ENCODE measurements at regions not wholly inside any gene's neighbourhood (a gene's known extent, or its start where the extent isn't known, plus 50 kb on each side); places are given as distances from the start of the nearest gene placed in this dataset.

GRCh38 chr3:165347526-165347925 lies 151.3 kb upstream of the SLITRK3 start:
- TF ChIP-seq CTCF (conservative IDR thresholded peaks at IDR 0.05; ENCODE audit: low read depth, low read length) (no peak), RCOR1 (IDR thresholded peaks at IDR 0.05; ENCODE audit: insufficient replicate concordance, low read length) (no peak), POLR2A (IDR thresholded peaks at IDR 0.05; ENCODE audit: low read depth, low read length) (no peak), RFX5 (IDR thresholded peaks at IDR 0.05; ENCODE audit: low read depth, low read length) (no peak), MAFK (IDR thresholded peaks at IDR 0.05; ENCODE audit: low read depth, low read length) (no peak), BHLHE40 (IDR thresholded peaks at IDR 0.05; ENCODE audit: low read depth, low read length) (no peak), NFE2L2 (IDR thresholded peaks at IDR 0.05; ENCODE audit: low read depth, low read length) (no peak), FOS (IDR thresholded peaks at IDR 0.05; ENCODE audit: low read depth, low read length) (no peak), SMC3 (IDR thresholded peaks at IDR 0.05; ENCODE audit: low read depth, low read length) (no peak), CEBPB (IDR thresholded peaks at IDR 0.05; ENCODE audit: low read depth, low read length) (no peak)
- TF ChIP-seq, protein P1, sequence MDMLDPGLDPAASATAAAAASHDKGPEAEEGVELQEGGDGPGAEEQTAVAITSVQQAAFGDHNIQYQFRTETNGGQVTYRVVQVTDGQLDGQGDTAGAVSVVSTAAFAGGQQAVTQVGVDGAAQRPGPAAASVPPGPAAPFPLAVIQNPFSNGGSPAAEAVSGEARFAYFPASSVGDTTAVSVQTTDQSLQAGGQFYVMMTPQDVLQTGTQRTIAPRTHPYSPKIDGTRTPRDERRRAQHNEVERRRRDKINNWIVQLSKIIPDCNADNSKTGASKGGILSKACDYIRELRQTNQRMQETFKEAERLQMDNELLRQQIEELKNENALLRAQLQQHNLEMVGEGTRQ (IDR thresholded peaks at IDR 0.05; ENCODE audit: low read depth, low read length): no peak
- TF ChIP-seq, protein P2, sequence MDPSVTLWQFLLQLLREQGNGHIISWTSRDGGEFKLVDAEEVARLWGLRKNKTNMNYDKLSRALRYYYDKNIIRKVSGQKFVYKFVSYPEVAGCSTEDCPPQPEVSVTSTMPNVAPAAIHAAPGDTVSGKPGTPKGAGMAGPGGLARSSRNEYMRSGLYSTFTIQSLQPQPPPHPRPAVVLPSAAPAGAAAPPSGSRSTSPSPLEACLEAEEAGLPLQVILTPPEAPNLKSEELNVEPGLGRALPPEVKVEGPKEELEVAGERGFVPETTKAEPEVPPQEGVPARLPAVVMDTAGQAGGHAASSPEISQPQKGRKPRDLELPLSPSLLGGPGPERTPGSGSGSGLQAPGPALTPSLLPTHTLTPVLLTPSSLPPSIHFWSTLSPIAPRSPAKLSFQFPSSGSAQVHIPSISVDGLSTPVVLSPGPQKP (IDR thresholded peaks at IDR 0.05; ENCODE audit: borderline replicate concordance, low read depth, low read length): no peak

Measured in IMR-90 (cell line).